Epithelial cell of proximal tubule (primary cell): ENCODE measurements at regions not wholly inside any gene's neighbourhood (a gene's known extent, or its start where the extent isn't known, plus 50 kb on each side); places are given as distances from the start of the nearest gene placed in this dataset.
"Not testable (repeated sequence)": the region's sequence is repeated elsewhere in the genome, so short reads cannot be mapped to it uniquely, and the experiment has no call there.

ENCODE experiments used
- DNase-seq: peaks from one replicate; pipeline ENCODE4 v3.0.0-alpha.2; 2011; ENCODE audit warnings: low read depth
- H3K4me3 ChIP-seq: 2 replicates; pipeline ENCODE4 v1.5.1; 2011; ENCODE audit warnings: low read depth, mild to moderate bottlenecking, low read length
- TF ChIP-seq, protein P1 (sequence below): conservative IDR thresholded peaks from 2 replicates; pipeline ENCODE4 v1.5.1; 2012; ENCODE audit warnings: low read depth, mild to moderate bottlenecking, low read length

DNA sequence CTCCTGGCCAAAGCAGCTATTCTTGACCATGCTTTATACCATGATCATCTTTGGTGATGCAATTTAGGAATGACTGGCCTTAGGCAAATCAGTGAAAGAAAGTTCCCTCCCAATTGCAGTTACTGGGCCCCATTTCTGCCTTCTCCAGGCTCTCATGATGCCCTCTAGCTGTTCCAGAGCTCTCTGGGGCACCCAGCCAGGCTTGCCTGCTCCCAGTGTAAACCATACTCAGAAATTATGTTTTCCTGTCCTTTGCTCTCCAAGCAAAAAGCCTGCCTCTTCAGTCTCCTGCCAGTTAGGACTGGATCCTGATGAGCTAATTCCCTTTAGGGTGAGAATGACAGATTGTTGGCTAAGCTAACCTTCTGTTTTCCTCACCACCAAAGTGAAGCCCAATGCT lies 85.3 kb upstream of the RBPJ start:
- H3K4me3 ChIP-seq = no peak overlapping the region
- TF ChIP-seq, protein P1, sequence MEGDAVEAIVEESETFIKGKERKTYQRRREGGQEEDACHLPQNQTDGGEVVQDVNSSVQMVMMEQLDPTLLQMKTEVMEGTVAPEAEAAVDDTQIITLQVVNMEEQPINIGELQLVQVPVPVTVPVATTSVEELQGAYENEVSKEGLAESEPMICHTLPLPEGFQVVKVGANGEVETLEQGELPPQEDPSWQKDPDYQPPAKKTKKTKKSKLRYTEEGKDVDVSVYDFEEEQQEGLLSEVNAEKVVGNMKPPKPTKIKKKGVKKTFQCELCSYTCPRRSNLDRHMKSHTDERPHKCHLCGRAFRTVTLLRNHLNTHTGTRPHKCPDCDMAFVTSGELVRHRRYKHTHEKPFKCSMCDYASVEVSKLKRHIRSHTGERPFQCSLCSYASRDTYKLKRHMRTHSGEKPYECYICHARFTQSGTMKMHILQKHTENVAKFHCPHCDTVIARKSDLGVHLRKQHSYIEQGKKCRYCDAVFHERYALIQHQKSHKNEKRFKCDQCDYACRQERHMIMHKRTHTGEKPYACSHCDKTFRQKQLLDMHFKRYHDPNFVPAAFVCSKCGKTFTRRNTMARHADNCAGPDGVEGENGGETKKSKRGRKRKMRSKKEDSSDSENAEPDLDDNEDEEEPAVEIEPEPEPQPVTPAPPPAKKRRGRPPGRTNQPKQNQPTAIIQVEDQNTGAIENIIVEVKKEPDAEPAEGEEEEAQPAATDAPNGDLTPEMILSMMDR = peak; percentile 36
- no peak for DNase-seq

DNA sequence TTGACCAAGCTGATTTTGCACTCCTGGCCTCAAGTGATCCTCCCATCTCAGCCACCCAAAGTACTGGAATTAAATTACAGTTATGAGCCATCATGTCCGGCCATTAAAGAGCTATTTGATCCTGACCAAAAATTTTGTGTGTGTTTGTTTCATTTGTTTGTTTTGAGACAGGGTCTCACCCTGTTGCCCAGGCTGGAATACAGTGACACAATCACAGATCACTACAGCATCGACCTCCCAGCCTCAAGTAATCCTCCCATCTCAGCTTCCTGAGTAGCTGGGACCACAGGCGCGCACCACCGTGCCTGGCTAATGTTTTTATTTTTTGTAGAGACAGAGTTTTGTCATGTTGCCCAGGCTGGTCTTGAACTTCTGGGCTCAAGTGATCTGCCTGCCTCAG lies 82.9 kb upstream of the RBPJ start:
- no peak overlapping the region for H3K4me3 ChIP-seq
- TF ChIP-seq, protein P1 = no peak
- DNase-seq = no peak

DNA sequence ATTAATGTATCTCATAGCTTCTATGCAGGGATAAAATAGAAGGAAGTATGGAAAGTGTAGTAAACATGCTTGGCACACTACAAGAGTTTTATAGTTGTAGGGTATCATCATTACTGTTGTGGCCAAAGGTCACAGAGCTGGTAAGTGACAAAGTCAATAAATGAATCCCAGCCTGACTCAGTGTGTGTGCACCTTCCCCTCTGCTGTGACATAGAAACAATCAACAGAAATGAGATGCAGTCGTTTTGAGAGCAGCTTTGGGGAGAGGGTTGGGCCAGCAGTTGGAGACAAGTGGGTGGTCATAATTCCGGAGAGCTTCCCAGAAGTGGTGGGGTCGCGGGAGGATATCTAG lies 82.4 kb upstream of the RBPJ start:
- TF ChIP-seq, protein P1 = no peak
- no peak for DNase-seq
- no peak overlapping the region for H3K4me3 ChIP-seq

DNA sequence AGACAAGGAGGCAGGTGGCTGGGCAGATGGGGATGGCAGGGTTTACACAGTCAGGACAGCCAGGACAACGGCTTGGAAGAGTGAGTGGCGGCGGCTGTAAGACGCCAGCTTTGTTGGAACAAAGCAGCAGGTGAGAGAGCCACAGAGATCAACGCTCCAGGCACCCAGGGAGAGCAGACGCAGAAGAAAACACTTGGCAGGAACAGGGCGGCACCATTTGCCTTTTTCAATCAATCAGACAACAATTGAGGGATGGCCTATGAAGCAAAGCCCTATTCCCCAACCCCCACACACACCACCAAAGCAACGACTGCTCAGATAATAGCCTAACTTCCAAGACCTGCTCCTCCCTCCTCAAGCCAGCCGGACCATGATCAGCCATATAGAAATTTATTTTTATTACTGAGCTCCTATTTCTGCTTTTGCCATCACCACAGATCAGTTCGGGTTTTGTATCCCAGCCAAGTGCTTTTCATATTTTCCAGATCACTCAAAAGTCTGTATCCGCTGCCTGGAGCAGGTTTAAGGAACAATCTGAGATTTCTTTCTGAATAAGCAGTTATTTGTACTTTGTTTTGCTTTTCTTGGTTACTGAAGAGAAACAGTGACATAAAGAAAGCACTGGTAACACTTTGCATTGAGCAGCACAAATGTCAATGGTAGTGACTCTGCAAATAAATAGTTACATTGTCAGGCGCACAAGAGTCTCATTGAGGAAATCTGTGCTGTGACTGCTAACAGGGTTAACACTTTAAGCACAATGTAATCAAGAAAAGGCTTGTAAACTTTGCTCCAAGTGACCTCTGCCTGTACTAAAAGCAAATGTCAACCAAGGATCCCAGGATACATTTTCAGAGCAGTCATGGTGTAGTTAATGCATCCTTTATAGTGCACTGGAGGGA lies 81.8 kb upstream of the RBPJ start:
- H3K4me3 ChIP-seq = no peak overlapping the region
- TF ChIP-seq, protein P1 = no peak
- DNase-seq = no peak

DNA sequence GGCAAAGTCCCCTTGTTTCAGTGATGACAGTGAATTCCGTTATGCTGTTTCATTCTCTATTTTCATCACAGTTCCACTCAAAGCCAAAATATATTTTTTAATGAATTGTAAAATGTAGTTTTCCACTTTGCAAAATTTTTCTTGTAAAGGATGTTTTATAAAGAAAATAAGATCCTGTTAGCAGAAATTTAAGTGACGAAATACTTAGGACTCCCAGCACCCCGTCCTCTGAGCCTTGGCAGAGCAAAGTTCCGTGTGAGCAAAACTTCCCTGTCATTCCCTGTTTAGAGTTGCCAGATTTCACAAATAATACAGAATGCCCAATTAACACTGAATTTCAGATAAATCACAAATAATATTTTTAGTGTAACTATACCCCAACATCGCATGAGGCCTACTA lies 81.0 kb upstream of the RBPJ start:
- TF ChIP-seq, protein P1 = no peak

DNA sequence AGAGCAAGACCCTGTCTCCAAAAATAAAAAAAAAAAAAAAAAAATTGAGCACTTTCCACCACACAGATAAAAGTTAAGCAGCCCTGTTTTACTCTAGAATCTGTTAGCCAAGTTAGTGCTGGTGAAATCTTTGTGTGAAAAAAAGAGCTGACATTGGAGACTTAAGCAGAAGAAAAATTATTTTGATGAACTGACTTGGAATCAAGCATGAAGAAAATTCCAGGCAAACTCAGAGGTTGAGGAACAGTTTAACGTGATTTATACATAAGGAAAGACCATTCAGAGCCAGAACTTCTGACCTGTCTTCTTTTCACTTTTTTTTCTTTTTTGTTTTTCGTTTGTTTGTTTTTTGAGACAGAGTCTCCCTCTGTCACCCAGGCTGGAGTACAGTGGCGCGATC lies 79.6 kb upstream of the RBPJ start:
- TF ChIP-seq, protein P1 = no peak
- DNase-seq = no peak
- H3K4me3 ChIP-seq = no peak overlapping the region

More for the DNA sequence above, 81.0 kb upstream of the RBPJ start:
- no peak overlapping the region for H3K4me3 ChIP-seq
- DNase-seq = no peak

DNA sequence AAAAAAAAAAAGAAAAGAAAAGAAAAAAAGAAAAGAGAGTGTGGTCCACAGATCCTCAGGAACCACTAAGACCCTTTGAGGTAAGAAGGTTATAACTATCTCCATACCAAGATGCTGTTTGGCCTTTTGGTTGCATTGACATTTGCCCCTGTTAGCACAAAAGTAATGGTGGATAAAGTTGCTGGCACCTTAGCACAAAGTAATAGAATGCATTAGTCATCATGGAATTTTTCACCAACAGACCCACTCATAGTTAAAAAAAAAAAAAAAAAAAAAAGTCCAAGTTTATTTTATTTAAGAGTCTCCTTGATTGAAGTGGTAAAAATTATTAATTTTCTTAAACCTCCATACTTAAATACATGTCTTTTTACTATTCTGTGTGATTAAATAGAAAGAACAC lies 78.4 kb upstream of the RBPJ start:
- DNase-seq = no peak
- TF ChIP-seq, protein P1 = no peak
- no peak overlapping the region for H3K4me3 ChIP-seq

DNA sequence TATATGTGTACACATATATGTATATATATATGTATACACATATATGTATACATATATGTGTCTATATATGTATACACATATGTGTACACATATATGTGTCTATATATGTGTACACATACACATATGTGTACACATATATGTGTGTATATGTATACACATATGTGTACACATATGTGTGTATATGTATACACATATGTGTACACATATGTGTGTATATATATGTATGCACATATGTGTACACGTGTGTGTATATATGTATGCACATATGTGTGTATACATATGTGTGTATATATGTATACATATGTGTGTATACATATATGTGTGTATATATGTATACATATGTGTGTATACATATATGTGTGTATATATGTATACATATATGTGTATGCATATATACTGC lies 76.7 kb upstream of the RBPJ start:
- DNase-seq, H3K4me3 ChIP-seq: not testable (repeated sequence)
